CD14-positive monocyte (primary cell): ENCODE measurements at regions not wholly inside any gene's neighbourhood (a gene's known extent, or its start where the extent isn't known, plus 50 kb on each side); places are given as distances from the start of the nearest gene placed in this dataset.

Source experiments
- DNase-seq, 3 donors: peaks; one replicate each; pipeline ENCODE4 v3.0.0-alpha.2; 2011 to 2022
- H2AFZ ChIP-seq: 2 replicates; pipeline ENCODE4 v1.6.0; 2012; ENCODE audit warnings: mild to moderate bottlenecking, low read depth, low read length, inconsistent platforms; ENCODE audit not compliant: insufficient read depth, poor library complexity, severe bottlenecking
- H3K27ac ChIP-seq, 2 donors: 1 replicate in 1 of 2; 2 replicates in 1 of 2; pipeline ENCODE4 v1.5.1; 2012 to 2013; ENCODE audit warnings: low read length in 2 of 2, control low read depth in 1 of 2, inconsistent platforms in 1 of 2, low read depth in 1 of 2, mild to moderate bottlenecking in 1 of 2
- H3K27me3 ChIP-seq, 2 donors: one replicate each; pipeline versions ENCODE4 v1.6.0 to v1.6.1; 2011 to 2013; ENCODE audit warnings: low read length in 2 of 2; ENCODE audit not compliant: control insufficient read depth in 2 of 2, insufficient read depth in 2 of 2
- H3K36me3 ChIP-seq, 2 donors: replicated peaks in 1 of 2; 1 replicate in 1 of 2; 2 replicates in 1 of 2; pipeline versions ENCODE4 v1.5.1 to v1.6.1; 2012 to 2013; ENCODE audit warnings: low read length in 2 of 2, control low read depth in 1 of 2, inconsistent platforms in 1 of 2, mild to moderate bottlenecking in 1 of 2; ENCODE audit not compliant: insufficient read depth in 2 of 2, control insufficient read depth in 1 of 2
- H3K4me1 ChIP-seq, 2 donors: 1 replicate in 1 of 2; 2 replicates in 1 of 2; pipeline versions ENCODE4 v1.5.1 to v1.6.1; 2012 to 2013; ENCODE audit warnings: low read length in 2 of 2, control low read depth in 1 of 2, inconsistent platforms in 1 of 2, mild to moderate bottlenecking in 1 of 2, moderate library complexity in 1 of 2; ENCODE audit not compliant: insufficient read depth in 2 of 2, control insufficient read depth in 1 of 2
- H3K4me2 ChIP-seq: replicated peaks from 2 replicates; pipeline ENCODE3; 2012; ENCODE audit warnings: low read length, moderate library complexity, mild to moderate bottlenecking; ENCODE audit not compliant: poor library complexity, severe bottlenecking; ENCODE audit errors: extremely low read depth
- H3K4me3 ChIP-seq, 3 experiments: fragments of 200-600 bp in 1 of 3; sonication (generic) in 1 of 3; replicated peaks in 1 of 3; 1 replicate in 2 of 3; 2 replicates in 1 of 3; pipeline ENCODE4 v1.5.1; 2011 to 2013; ENCODE audit warnings: low read length in 3 of 3, mild to moderate bottlenecking in 3 of 3, control low read depth in 2 of 3, low read depth in 2 of 3, inconsistent platforms in 1 of 3, moderate library complexity in 1 of 3
- H3K79me2 ChIP-seq: 2 replicates; pipeline ENCODE4 v1.6.0; 2012; ENCODE audit warnings: mild to moderate bottlenecking, control low read depth, inconsistent platforms, low read length, moderate library complexity; ENCODE audit not compliant: insufficient read depth
- H3K9ac ChIP-seq: 2 replicates; pipeline ENCODE4 v1.6.0; 2017; ENCODE audit warnings: low read length, mild to moderate bottlenecking; ENCODE audit not compliant: insufficient read depth, poor library complexity, severe bottlenecking
- H3K9me3 ChIP-seq, 2 donors: replicated peaks in 1 of 2; 1 replicate in 1 of 2; 2 replicates in 1 of 2; pipeline versions ENCODE4 v1.5.1 to v1.6.1; 2012 to 2013; ENCODE audit warnings: low read length in 2 of 2, control low read depth in 1 of 2; ENCODE audit not compliant: control insufficient read depth in 1 of 2, insufficient read depth in 1 of 2
- H4K20me1 ChIP-seq: 2 replicates; pipeline ENCODE4 v1.6.0; 2012; ENCODE audit warnings: mild to moderate bottlenecking, low read length, control low read depth, moderate library complexity; ENCODE audit not compliant: insufficient read depth
- H3K27ac Mint-ChIP-seq, 7 donors: one replicate each; pipeline ENCODE4 v1.8.0; 2020; ENCODE audit warnings: mild to moderate bottlenecking in 7 of 7, mixed read lengths in 7 of 7, moderate library complexity in 6 of 7, inconsistent platforms in 2 of 7
- H3K27me3 Mint-ChIP-seq, 3 donors: one replicate each; pipeline ENCODE4 v1.8.0; 2021 to 2022; ENCODE audit warnings: low read depth in 3 of 3, mild to moderate bottlenecking in 3 of 3, mixed read lengths in 3 of 3, moderate library complexity in 3 of 3, inconsistent platforms in 1 of 3
- H3K36me3 Mint-ChIP-seq, 2 donors: one replicate each; pipeline ENCODE4 v1.8.0; 2020; ENCODE audit warnings: mixed read lengths in 2 of 2, inconsistent platforms in 1 of 2, mild to moderate bottlenecking in 1 of 2
- H3K4me1 Mint-ChIP-seq: one replicate; pipeline ENCODE4 v1.8.0; 2020; ENCODE audit warnings: mild to moderate bottlenecking, mixed read lengths
- H3K4me3 Mint-ChIP-seq, 2 donors: one replicate each; pipeline ENCODE4 v1.8.0; 2020; ENCODE audit warnings: mild to moderate bottlenecking in 2 of 2, mixed read lengths in 2 of 2, moderate library complexity in 1 of 2
- H3K9me3 Mint-ChIP-seq, 7 donors: one replicate each; pipeline ENCODE4 v1.8.0; 2020 to 2022; ENCODE audit warnings: mixed read lengths in 7 of 7, mild to moderate bottlenecking in 6 of 7, moderate library complexity in 6 of 7, inconsistent platforms in 2 of 7
- CTCF ChIP-seq: fragments of 200-600 bp; IDR thresholded peaks from one replicate; pipeline ENCODE4 v1.8.0; 2022; ENCODE audit warnings: antibody characterized with exemption, mild to moderate bottlenecking
- WGBS: methylation state at CpG from one replicate; pipeline ENCODE4 v1.1.5; 2013; ENCODE audit warnings: missing lambda C conversion rate; ENCODE audit not compliant: insufficient coverage; 5-methylcytosine and 5-hydroxymethylcytosine counted together
- intact Hi-C, 2 donors: fragments of 100-400 bp; cut with micrococcal nuclease; formaldehyde crosslinking; loops; one replicate each; pipeline versions ENCODE4 v1.15.0 to v1.15.1; 2023

GRCh38 chr10:1938317-1938716 is 201.0 kb upstream of the ADARB2 start:
- no peaks in the 10 kb centered on the region for H4K20me1 ChIP-seq
- no peak for DNase-seq
- no peaks in the 10 kb centered on the region for H3K79me2 ChIP-seq
- Mint-ChIP-seq H3K27me3 (no peaks in the 10 kb centered on the region), H3K36me3 (no peaks in the 10 kb centered on the region), H3K4me3 (no peak overlapping the region), H3K27ac (no peak overlapping the region), H3K4me1 (peaks cover 16% of the 10 kb centered on the region), H3K9me3 (peaks cover 0 to 9% (median 0%) of the 10 kb centered on the region in 7 donors)
- H3K9me3 ChIP-seq, result no peaks in the 10 kb centered on the region
- no peaks in the 10 kb centered on the region for H3K27me3 ChIP-seq
- no peak overlapping the region for H3K9ac ChIP-seq
- H3K4me3 ChIP-seq, result no peak overlapping the region
- peaks cover 0 to 6% of the 10 kb centered on the region in 2 donors for H3K4me1 ChIP-seq
- 4% methylated on average over 5 of the region's 7 CpGs for WGBS
- H3K27ac ChIP-seq, result no peak overlapping the region
- peak overlapping the region; percentile 52 for H2AFZ ChIP-seq
- no peaks in the 10 kb centered on the region for H3K36me3 ChIP-seq
- TF ChIP-seq CTCF, result no peak
- intact Hi-C loops, result no loop called here
- peak overlapping the region; percentile 25 for H3K4me2 ChIP-seq

- H3K27ac Mint-ChIP-seq, result no peak overlapping the region
- H3K4me1 Mint-ChIP-seq, result peaks cover 23% of the 10 kb centered on the region
- no peaks in the 10 kb centered on the region for H3K36me3 Mint-ChIP-seq
Measured at GRCh38 chr10:1935912-1936311, 198.6 kb upstream of the ADARB2 start.

More at GRCh38 chr10:1935912-1936311, 198.6 kb upstream of the ADARB2 start:
- Mint-ChIP-seq H3K9me3 (peaks cover 0 to 6% (median 0%) of the 10 kb centered on the region in 7 donors), H3K27me3 (peaks cover 0 to 2% (median 2%) of the 10 kb centered on the region in 3 donors), H3K4me3 (no peak overlapping the region)
- WGBS, result 84% methylated on average over 4 of the region's 4 CpGs
- TF ChIP-seq CTCF, result no peak
- Histone ChIP-seq H3K4me2 (no peak overlapping the region), H3K4me3 (no peak overlapping the region), H3K79me2 (no peaks in the 10 kb centered on the region), H4K20me1 (no peaks in the 10 kb centered on the region), H2AFZ (no peak overlapping the region), H3K27ac (no peak overlapping the region), H3K9me3 (no peaks in the 10 kb centered on the region), H3K36me3 (no peaks in the 10 kb centered on the region), H3K4me1 (peaks cover 0 to 6% of the 10 kb centered on the region in 2 donors), H3K9ac (no peak overlapping the region), H3K27me3 (no peaks in the 10 kb centered on the region)
- intact Hi-C loops, result no loop called here
- DNase-seq, result no peak
